ENCODE measurements at regions not wholly inside any gene's neighbourhood (a gene's known extent, or its start where the extent isn't known, plus 50 kb on each side); places are given as distances from the start of the nearest gene placed in this dataset.

DNA sequence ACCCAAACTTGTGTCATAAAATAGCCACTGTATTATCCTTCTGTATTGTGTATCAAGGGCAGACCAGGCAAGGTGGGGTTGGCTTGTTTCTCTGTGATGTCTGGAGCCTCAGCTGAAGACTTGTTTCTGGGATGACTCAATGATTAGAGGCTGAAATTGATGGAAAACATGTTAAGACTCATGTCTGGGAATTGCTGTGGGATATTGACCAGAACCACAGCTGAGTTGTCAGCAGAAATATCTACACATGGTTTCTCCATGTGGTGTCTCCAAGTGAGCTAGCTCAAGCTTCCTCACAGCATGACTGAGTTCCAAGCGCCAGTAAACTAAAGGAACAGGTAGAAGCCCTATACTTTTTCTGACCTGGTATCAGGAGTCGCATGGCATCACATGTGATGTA is 128.5 kb upstream of the SYNDIG1 start:
- TF ChIP-seq, protein P1, sequence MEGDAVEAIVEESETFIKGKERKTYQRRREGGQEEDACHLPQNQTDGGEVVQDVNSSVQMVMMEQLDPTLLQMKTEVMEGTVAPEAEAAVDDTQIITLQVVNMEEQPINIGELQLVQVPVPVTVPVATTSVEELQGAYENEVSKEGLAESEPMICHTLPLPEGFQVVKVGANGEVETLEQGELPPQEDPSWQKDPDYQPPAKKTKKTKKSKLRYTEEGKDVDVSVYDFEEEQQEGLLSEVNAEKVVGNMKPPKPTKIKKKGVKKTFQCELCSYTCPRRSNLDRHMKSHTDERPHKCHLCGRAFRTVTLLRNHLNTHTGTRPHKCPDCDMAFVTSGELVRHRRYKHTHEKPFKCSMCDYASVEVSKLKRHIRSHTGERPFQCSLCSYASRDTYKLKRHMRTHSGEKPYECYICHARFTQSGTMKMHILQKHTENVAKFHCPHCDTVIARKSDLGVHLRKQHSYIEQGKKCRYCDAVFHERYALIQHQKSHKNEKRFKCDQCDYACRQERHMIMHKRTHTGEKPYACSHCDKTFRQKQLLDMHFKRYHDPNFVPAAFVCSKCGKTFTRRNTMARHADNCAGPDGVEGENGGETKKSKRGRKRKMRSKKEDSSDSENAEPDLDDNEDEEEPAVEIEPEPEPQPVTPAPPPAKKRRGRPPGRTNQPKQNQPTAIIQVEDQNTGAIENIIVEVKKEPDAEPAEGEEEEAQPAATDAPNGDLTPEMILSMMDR (conservative IDR thresholded peaks at IDR 0.05; ENCODE audit: low read depth, low read length), result no peak
- no peak overlapping the region for H3K4me3 ChIP-seq (ENCODE audit: low read depth, low read length)
- no peak for DNase-seq (ENCODE audit: low read depth)

DNA sequence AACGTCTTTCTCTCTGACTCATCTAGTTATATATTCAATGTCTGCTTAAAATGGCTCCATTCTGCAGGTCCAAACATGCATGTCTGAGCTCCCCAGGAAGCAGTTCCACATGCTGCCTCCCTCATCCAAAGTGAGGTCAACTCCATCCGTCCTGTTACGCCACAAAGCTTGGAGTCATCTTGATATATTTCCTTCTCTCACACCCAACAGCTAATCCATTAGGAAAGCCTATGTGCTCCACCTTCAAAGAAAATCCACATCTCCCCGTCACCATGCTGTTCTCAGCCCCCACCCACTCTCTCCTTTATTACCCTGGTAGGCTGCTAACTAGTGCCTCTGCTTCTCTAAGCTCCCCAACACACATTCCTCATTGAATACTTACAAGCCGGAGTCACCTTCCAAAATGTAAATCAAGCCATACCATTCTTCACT is 130.2 kb upstream of the SYNDIG1 start:
- TF ChIP-seq, protein P1 (conservative IDR thresholded peaks at IDR 0.05; ENCODE audit: low read depth, low read length), result no peak
- H3K4me3 ChIP-seq (ENCODE audit: low read depth, low read length), result no peak overlapping the region
- no peak for DNase-seq (ENCODE audit: low read depth)

DNA sequence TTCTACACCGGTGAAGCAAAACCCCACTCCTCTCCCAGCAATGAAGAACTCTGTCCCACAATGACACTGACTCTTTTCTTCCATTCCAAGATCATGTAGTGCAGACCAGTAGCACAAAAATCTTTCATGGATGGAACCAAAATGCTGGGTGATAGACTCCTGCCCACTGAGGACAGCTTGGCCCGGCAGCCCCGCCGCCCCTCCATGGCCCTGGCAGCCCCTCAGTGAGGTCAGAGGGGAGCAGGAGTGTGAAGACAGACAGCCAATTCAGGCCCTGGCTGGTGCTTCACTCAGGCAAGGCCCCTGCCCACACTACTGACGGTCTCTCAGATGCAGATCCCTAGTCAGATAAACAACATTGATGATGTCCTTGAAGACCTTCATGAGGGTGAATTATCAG is 131.9 kb upstream of the SYNDIG1 start:
- H3K4me3 ChIP-seq (ENCODE audit: low read depth, low read length), result no peak overlapping the region
- TF ChIP-seq, protein P1 (conservative IDR thresholded peaks at IDR 0.05; ENCODE audit: low read depth, low read length), result no peak
- no peak for DNase-seq (ENCODE audit: low read depth)

DNA sequence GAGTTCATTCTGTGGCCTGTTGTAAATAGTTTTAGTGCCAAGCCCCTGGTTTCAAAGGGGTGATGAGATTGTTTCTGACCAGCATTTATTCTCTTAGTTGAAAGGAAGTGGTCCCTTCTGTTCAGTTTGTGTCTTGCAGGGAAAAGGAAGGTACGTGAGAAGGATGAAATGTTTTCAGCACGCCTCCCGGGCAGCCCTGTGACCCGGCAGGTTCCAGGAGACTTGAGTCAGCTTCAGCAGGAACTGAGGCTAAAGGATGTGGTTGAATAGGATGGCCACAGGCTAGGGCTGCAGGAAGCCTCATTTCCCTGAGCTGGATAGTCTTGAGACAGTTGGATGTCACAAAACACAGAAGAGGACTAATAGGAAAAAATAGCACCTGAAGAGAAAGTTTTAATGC is 132.4 kb upstream of the SYNDIG1 start:
- TF ChIP-seq, protein P1 (conservative IDR thresholded peaks at IDR 0.05; ENCODE audit: low read depth, low read length), result no peak
- DNase-seq (ENCODE audit: low read depth), result no peak
- H3K4me3 ChIP-seq (ENCODE audit: low read depth, low read length), result no peak overlapping the region

DNA sequence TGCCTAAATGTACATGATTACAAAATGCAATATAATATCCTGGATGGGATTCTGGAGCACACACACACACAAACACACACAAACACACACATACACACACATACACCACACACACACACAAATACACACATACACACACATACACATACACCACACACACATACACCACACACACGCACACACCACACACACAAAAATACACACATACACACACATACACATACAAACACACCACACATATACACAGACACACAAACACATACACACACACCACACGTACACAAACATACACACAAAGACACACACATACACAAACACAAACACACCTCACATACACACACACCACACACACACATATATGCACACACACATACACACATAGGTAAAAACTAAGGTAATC is 134.6 kb upstream of the SYNDIG1 start:
- TF ChIP-seq, protein P1 (conservative IDR thresholded peaks at IDR 0.05; ENCODE audit: low read depth, low read length), result no peak
- H3K4me3 ChIP-seq (ENCODE audit: low read depth, low read length), result no peak overlapping the region
- no peak for DNase-seq (ENCODE audit: low read depth)

DNA sequence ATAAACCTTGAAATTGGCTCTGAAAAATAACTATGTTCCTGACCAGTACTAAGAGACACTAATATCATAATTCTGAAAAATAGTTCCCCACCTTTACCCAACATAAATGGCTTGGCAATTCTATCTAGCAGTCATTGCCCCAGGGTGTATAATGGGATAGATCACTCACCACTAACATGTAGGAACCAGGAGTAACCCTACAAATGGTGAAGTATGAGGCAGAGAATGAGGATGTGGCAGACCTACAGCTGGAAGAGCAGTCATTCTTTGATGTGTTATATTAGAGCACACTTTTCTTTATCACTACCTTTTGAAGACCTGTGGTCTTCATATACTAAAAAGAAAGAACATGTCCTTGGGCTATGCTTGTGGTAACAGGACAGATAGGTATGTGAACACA is 136.5 kb upstream of the SYNDIG1 start:
- no peak overlapping the region for H3K4me3 ChIP-seq (ENCODE audit: low read depth, low read length)
- no peak for DNase-seq (ENCODE audit: low read depth)
- TF ChIP-seq, protein P1 (conservative IDR thresholded peaks at IDR 0.05; ENCODE audit: low read depth, low read length), result no peak

DNA sequence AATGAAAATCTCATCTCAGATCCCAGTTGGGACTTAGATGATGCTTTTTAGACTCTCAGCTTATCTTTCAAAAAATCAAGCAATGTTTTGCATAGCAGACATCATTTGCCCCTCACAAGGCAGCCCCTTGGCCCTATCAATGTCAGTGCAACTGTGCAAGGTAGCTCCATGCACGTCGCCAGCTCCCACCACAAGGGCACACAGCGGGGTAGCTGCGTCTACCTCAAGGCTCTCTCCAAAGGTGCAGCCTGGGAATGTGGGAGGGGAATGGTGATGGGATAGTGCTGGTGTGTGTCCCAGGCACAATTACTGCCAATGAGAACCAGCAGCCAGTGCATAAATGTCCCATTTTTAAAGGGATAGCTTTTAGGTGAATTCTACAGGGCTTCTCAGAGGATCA is 137.5 kb upstream of the SYNDIG1 start:
- no peak overlapping the region for H3K4me3 ChIP-seq (ENCODE audit: low read depth, low read length)
- no peak for DNase-seq (ENCODE audit: low read depth)
- TF ChIP-seq, protein P1 (conservative IDR thresholded peaks at IDR 0.05; ENCODE audit: low read depth, low read length), result no peak

All from epithelial cell of proximal tubule (primary cell).